DND-41 (cell line): ENCODE measurements at regions not wholly inside any gene's neighbourhood (a gene's known extent, or its start where the extent isn't known, plus 50 kb on each side); places are given as distances from the start of the nearest gene placed in this dataset.

ENCODE experiments used
- ATAC-seq: fragments of 200-7000 bp; cut with Tn5 transposase; 3 replicates; pipeline ENCODE4 v1.9.1; 2021; ENCODE audit warnings: low read depth; ENCODE audit not compliant: insufficient read depth
- DNase-seq: peaks from one replicate; pipeline ENCODE4 v3.0.0-alpha.2; 2020
- H2AFZ ChIP-seq: 2 replicates; pipeline ENCODE4 v1.6.0; 2012; ENCODE audit warnings: low read depth, low read length
- H3K27ac ChIP-seq: 2 replicates; pipeline ENCODE4 v1.5.1; 2012; ENCODE audit warnings: low read length, inconsistent platforms
- H3K27me3 ChIP-seq: fragments of 200-600 bp; sonication (generic); 2 replicates; pipeline ENCODE4 v1.6.0; 2012; ENCODE audit warnings: low read length, mild to moderate bottlenecking, inconsistent platforms; ENCODE audit not compliant: insufficient read depth, poor library complexity
- H3K36me3 ChIP-seq: 2 replicates; pipeline ENCODE4 v1.5.1; 2012; ENCODE audit warnings: low read length, inconsistent platforms; ENCODE audit not compliant: insufficient read depth
- H3K4me1 ChIP-seq: 2 replicates; pipeline ENCODE4 v1.5.1; 2012; ENCODE audit warnings: mild to moderate bottlenecking, low read length; ENCODE audit not compliant: insufficient read depth
- H3K4me2 ChIP-seq: 2 replicates; pipeline ENCODE4 v1.6.0; 2012; ENCODE audit warnings: mild to moderate bottlenecking, moderate library complexity, low read length, inconsistent platforms; ENCODE audit not compliant: insufficient read depth
- H3K4me3 ChIP-seq, 2 experiments: fragments of 200-600 bp in 1 of 2; shearing (Covaris generic) in 1 of 2; 2 replicates each; pipeline ENCODE4 v1.5.1; 2012 to 2016; ENCODE audit warnings: inconsistent platforms in 2 of 2, low read length in 2 of 2, mild to moderate bottlenecking in 2 of 2, low read depth in 1 of 2, moderate library complexity in 1 of 2
- H3K79me2 ChIP-seq: 2 replicates; pipeline ENCODE4 v1.6.0; 2012; ENCODE audit warnings: low read length, inconsistent platforms; ENCODE audit not compliant: insufficient read depth
- H3K9ac ChIP-seq: 2 replicates; pipeline ENCODE4 v1.6.0; 2012; ENCODE audit warnings: low read depth, mild to moderate bottlenecking, inconsistent platforms, low read length, moderate library complexity
- H3K9me3 ChIP-seq: 2 replicates; pipeline ENCODE4 v1.5.1; 2012; ENCODE audit warnings: low read length, moderate library complexity, mild to moderate bottlenecking, inconsistent platforms; ENCODE audit not compliant: insufficient read depth, severe bottlenecking
- H4K20me1 ChIP-seq: 2 replicates; pipeline ENCODE4 v1.6.0; 2012; ENCODE audit warnings: low read length; ENCODE audit not compliant: insufficient read depth
- CTCF ChIP-seq: IDR thresholded peaks from 2 replicates; pipeline ENCODE4 v1.5.1; 2012; ENCODE audit warnings: borderline replicate concordance, low read length, moderate library complexity, mild to moderate bottlenecking; ENCODE audit not compliant: poor library complexity, severe bottlenecking; ENCODE audit errors: extremely low read depth
- EZH2 ChIP-seq: IDR thresholded peaks from 3 replicates; pipeline ENCODE4 v1.6.1; 2012; ENCODE audit warnings: borderline replicate concordance, low read depth, mild to moderate bottlenecking, moderate library complexity, low read length, inconsistent platforms; ENCODE audit not compliant: severe bottlenecking

- no peak overlapping the region for H3K9ac ChIP-seq
- DNase-seq, result no peak
- no peaks in the 10 kb centered on the region for H4K20me1 ChIP-seq
- TF ChIP-seq CTCF (no peak), EZH2 (no peak)
- H3K9me3 ChIP-seq, result no peaks in the 10 kb centered on the region
- H3K4me1 ChIP-seq, result no peaks in the 10 kb centered on the region
- no peak for ATAC-seq
- H3K27ac ChIP-seq, result no peak overlapping the region
- no peak overlapping the region for H3K4me3 ChIP-seq
- H3K36me3 ChIP-seq, result no peaks in the 10 kb centered on the region
- no peaks in the 10 kb centered on the region for H3K79me2 ChIP-seq
- H3K4me2 ChIP-seq, result no peak overlapping the region
- no peaks in the 10 kb centered on the region for H3K27me3 ChIP-seq
- H2AFZ ChIP-seq, result no peak overlapping the region
These were observed 257.8 kb upstream of the LMO3 start for GRCh38 chr12:16863742-16864141.

- no peaks in the 10 kb centered on the region for H3K79me2 ChIP-seq
- no peak overlapping the region for H3K27ac ChIP-seq
- no peak overlapping the region for H2AFZ ChIP-seq
- H3K4me1 ChIP-seq, result no peaks in the 10 kb centered on the region
- no peak overlapping the region for H3K4me2 ChIP-seq
- no peaks in the 10 kb centered on the region for H3K27me3 ChIP-seq
- TF ChIP-seq EZH2 (no peak), CTCF (no peak)
- no peak overlapping the region for H3K9ac ChIP-seq
- no peaks in the 10 kb centered on the region for H3K9me3 ChIP-seq
- no peaks in the 10 kb centered on the region for H4K20me1 ChIP-seq
- no peak overlapping the region for H3K4me3 ChIP-seq
- H3K36me3 ChIP-seq, result no peaks in the 10 kb centered on the region
- ATAC-seq (no peak), DNase-seq (no peak)
These were observed 251.5 kb upstream of the LMO3 start for GRCh38 chr12:16857456-16857923.

- Histone ChIP-seq H3K4me2 (no peak overlapping the region), H3K27ac (no peak overlapping the region), H3K36me3 (no peaks in the 10 kb centered on the region), H3K79me2 (no peaks in the 10 kb centered on the region), H4K20me1 (no peaks in the 10 kb centered on the region), H3K4me1 (no peaks in the 10 kb centered on the region), H3K9me3 (no peaks in the 10 kb centered on the region), H3K9ac (no peak overlapping the region), H3K4me3 (no peak overlapping the region), H3K27me3 (no peaks in the 10 kb centered on the region), H2AFZ (no peak overlapping the region)
- DNase-seq (no peak), ATAC-seq (no peak)
- TF ChIP-seq EZH2 (no peak), CTCF (no peak)
These were observed 248.5 kb upstream of the LMO3 start for GRCh38 chr12:16854465-16854864.

GRCh38 chr12:16849473-16849872 lies 243.5 kb upstream of the LMO3 start:
- Histone ChIP-seq H3K4me1 (no peaks in the 10 kb centered on the region), H3K4me2 (no peak overlapping the region), H3K9ac (no peak overlapping the region), H3K36me3 (no peaks in the 10 kb centered on the region), H3K4me3 (no peak overlapping the region), H3K27me3 (no peaks in the 10 kb centered on the region), H4K20me1 (no peaks in the 10 kb centered on the region), H3K9me3 (no peaks in the 10 kb centered on the region), H3K27ac (no peak overlapping the region), H2AFZ (no peak overlapping the region), H3K79me2 (no peaks in the 10 kb centered on the region)
- ATAC-seq (no peak), DNase-seq (no peak)
- TF ChIP-seq CTCF (no peak), EZH2 (no peak)
